GM12892 (cell line): ENCODE measurements at regions not wholly inside any gene's neighbourhood (a gene's known extent, or its start where the extent isn't known, plus 50 kb on each side); places are given as distances from the start of the nearest gene placed in this dataset.

Experiments used
- POLR2AphosphoS5 ChIP-seq: IDR thresholded peaks from 2 replicates; pipeline ENCODE4 v1.6.1; 2011; ENCODE audit warnings: low read depth, low read length, control low read depth
- TAF1 ChIP-seq: IDR thresholded peaks from 2 replicates; pipeline ENCODE4 v1.6.1; 2011; ENCODE audit warnings: low read depth, mild to moderate bottlenecking, control low read depth, low read length, borderline replicate concordance

- no peak for TF ChIP-seq TAF1
- no peak for TF ChIP-seq POLR2AphosphoS5
Observed at GRCh38 chr5:2332521-2332920, 419.0 kb downstream of the IRX2 start.
